ENCODE measurements at regions not wholly inside any gene's neighbourhood (a gene's known extent, or its start where the extent isn't known, plus 50 kb on each side); places are given as distances from the start of the nearest gene placed in this dataset.

DNA sequence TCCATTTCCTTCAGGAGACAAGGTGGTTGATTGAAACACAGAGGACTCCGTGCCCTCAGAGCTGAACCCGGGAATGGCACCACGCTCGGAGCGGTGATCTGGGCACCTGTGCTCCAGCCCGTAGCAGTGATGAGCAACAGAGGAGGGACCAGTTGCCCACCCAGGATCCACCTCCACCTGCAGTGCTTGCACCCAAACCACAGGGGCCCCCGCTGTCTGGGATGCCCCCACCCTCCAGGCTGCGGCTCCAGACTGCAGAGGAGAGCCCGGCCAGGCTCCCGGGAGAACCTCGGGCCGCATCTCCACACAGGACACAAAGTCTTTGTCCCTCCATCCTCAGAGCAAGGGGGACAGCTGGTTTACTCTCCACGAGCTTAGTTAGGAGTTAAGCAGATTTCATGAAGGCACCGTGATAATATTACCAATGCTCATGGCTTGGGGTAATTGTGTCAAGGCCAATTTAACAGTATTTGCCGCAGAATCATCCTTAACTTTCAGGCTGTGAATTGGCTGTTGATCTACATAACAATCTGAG lies 100.6 kb downstream of the TNFAIP2 start:
- no peak for TF ChIP-seq POLR2A (IDR thresholded peaks at IDR 0.05; ENCODE audit: low read depth, low read length)
- no peak for TF ChIP-seq TAF1 (IDR thresholded peaks at IDR 0.05; ENCODE audit: low read depth, low read length)
- no peak for TF ChIP-seq POLR2AphosphoS5 (IDR thresholded peaks at IDR 0.05; ENCODE audit: low read depth, low read length)
- no peak for TF ChIP-seq SPI1 (IDR thresholded peaks at IDR 0.05; ENCODE audit: low read depth, low read length)
- no peak for TF ChIP-seq PAX5 (IDR thresholded peaks at IDR 0.05; ENCODE audit: insufficient read depth, low read length, severe bottlenecking)
- TF ChIP-seq POU2F2 (IDR thresholded peaks at IDR 0.05; ENCODE audit: low read depth, low read length) = no peak
